GM23338 (cell line): ENCODE measurements at regions not wholly inside any gene's neighbourhood (a gene's known extent, or its start where the extent isn't known, plus 50 kb on each side); places are given as distances from the start of the nearest gene placed in this dataset.
"Not testable (repeated sequence)": the region's sequence is repeated elsewhere in the genome, so short reads cannot be mapped to it uniquely, and the experiment has no call there.

Experiments
- ATAC-seq: fragments of 200-7000 bp; cut with Tn5 transposase; 3 replicates; pipeline ENCODE4 v1.9.1; 2020
- DNase-seq: peaks from one replicate; pipeline ENCODE4 v3.0.0-alpha.2; 2015; ENCODE audit warnings: low spot score
- H2AFZ ChIP-seq: fragments of 200-600 bp; sonication (generic); 2 replicates; pipeline ENCODE4 v1.8.0; 2016; ENCODE audit warnings: antibody characterized with exemption, mild to moderate bottlenecking, moderate library complexity
- H3F3A ChIP-seq: fragments of 200-600 bp; sonication (generic); replicated peaks from 2 replicates; pipeline ENCODE4 v1.8.0; 2017; ENCODE audit warnings: antibody characterized with exemption, mixed run types, low read depth
- H3K27ac ChIP-seq: fragments of 200-600 bp; sonication (generic); 2 replicates; pipeline ENCODE4 v1.6.1; 2016; ENCODE audit warnings: low read depth
- H3K27me3 ChIP-seq: fragments of 200-600 bp; sonication (generic); 2 replicates; pipeline ENCODE4 v1.8.0; 2016; ENCODE audit warnings: mild to moderate bottlenecking, mixed run types, moderate library complexity; ENCODE audit not compliant: insufficient read depth
- H3K36me3 ChIP-seq: fragments of 200-600 bp; sonication (generic); 2 replicates; pipeline ENCODE4 v1.8.0; 2016; ENCODE audit warnings: mild to moderate bottlenecking; ENCODE audit not compliant: insufficient read depth
- H3K4me1 ChIP-seq: fragments of 200-600 bp; sonication (generic); 2 replicates; pipeline ENCODE4 v1.8.0; 2016; ENCODE audit warnings: mild to moderate bottlenecking, moderate library complexity; ENCODE audit not compliant: insufficient read depth
- H3K4me2 ChIP-seq: fragments of 200-600 bp; sonication (generic); 2 replicates; pipeline ENCODE4 v1.7.1; 2017; ENCODE audit warnings: mixed run types
- H3K4me3 ChIP-seq: fragments of 200-600 bp; sonication (generic); 2 replicates; pipeline ENCODE4 v1.6.1; 2016; ENCODE audit warnings: mixed run types
- H3K79me2 ChIP-seq: fragments of 200-600 bp; sonication (generic); replicated peaks from 2 replicates; pipeline ENCODE4 v1.8.0; 2017; ENCODE audit warnings: mild to moderate bottlenecking; ENCODE audit not compliant: insufficient read depth
- H3K9me2 ChIP-seq: fragments of 200-600 bp; sonication (generic); 2 replicates; pipeline ENCODE4 v1.8.0; 2017; ENCODE audit not compliant: insufficient read depth
- H4K20me1 ChIP-seq: fragments of 200-600 bp; sonication (generic); replicated peaks from 2 replicates; pipeline ENCODE4 v1.8.0; 2017; ENCODE audit warnings: mild to moderate bottlenecking; ENCODE audit not compliant: insufficient read depth
- H3K27ac Mint-ChIP-seq: 2 replicates; pipeline ENCODE4 v1.8.0; 2020; ENCODE audit warnings: inconsistent platforms, mild to moderate bottlenecking, moderate library complexity, mixed read lengths
- H3K27me3 Mint-ChIP-seq: 3 replicates; pipeline ENCODE4 v1.8.0; 2022; ENCODE audit warnings: low read depth, mild to moderate bottlenecking, moderate library complexity, mixed read lengths, inconsistent platforms; ENCODE audit not compliant: insufficient read depth, poor library complexity
- H3K36me3 Mint-ChIP-seq: 3 replicates; pipeline ENCODE4 v1.8.0; 2021; ENCODE audit warnings: low read depth, mild to moderate bottlenecking, inconsistent platforms, moderate library complexity, mixed read lengths
- H3K4me1 Mint-ChIP-seq: 3 replicates; pipeline ENCODE4 v1.8.0; 2020; ENCODE audit warnings: mild to moderate bottlenecking, inconsistent platforms, mixed read lengths
- H3K4me3 Mint-ChIP-seq: 3 replicates; pipeline ENCODE4 v1.8.0; 2021; ENCODE audit warnings: moderate library complexity, mild to moderate bottlenecking, inconsistent platforms, mixed read lengths
- H3K9me3 Mint-ChIP-seq: 3 replicates; pipeline ENCODE4 v1.8.0; 2020; ENCODE audit warnings: moderate library complexity, mild to moderate bottlenecking, inconsistent platforms, mixed read lengths
- CREB1 ChIP-seq: fragments of 250-450 bp; sonication (Bioruptor Pico); IDR thresholded peaks from 2 replicates; pipeline ENCODE4 v1.5.0; 2020; ENCODE audit warnings: low read depth, mild to moderate bottlenecking, moderate library complexity
- ETS1 ChIP-seq: IDR thresholded peaks from 2 replicates; pipeline ENCODE4 v1.6.1; 2016; ENCODE audit warnings: antibody characterized with exemption
- EZH2 ChIP-seq: fragments of 200-600 bp; sonication (generic); IDR thresholded peaks from one replicate; pipeline ENCODE4 v1.8.0; 2017; ENCODE audit warnings: antibody characterized with exemption, mild to moderate bottlenecking, low read depth; ENCODE audit not compliant: unreplicated experiment
- EZH2phosphoT487 ChIP-seq: fragments of 200-600 bp; sonication (generic); IDR thresholded peaks from one replicate; pipeline ENCODE4 v1.8.1; 2018; ENCODE audit warnings: antibody characterized with exemption; ENCODE audit not compliant: unreplicated experiment
- JUNB ChIP-seq: IDR thresholded peaks from one replicate; pipeline ENCODE4 v1.6.1; 2016; ENCODE audit warnings: antibody characterized with exemption; ENCODE audit not compliant: unreplicated experiment
- STAT1 ChIP-seq: IDR thresholded peaks from one replicate; pipeline ENCODE4 v1.6.1; 2016; ENCODE audit warnings: antibody characterized with exemption; ENCODE audit not compliant: unreplicated experiment
- ZNF331 ChIP-seq: fragments of 250-450 bp; sonication (Bioruptor Pico); IDR thresholded peaks from 2 replicates; pipeline ENCODE4 v1.5.0; 2020; ENCODE audit warnings: low read depth, mild to moderate bottlenecking, moderate library complexity
- ZNF462 ChIP-seq: fragments of 250-450 bp; sonication (Bioruptor Pico); IDR thresholded peaks from 2 replicates; pipeline ENCODE4 v1.5.0; 2020; ENCODE audit warnings: mild to moderate bottlenecking, moderate library complexity
- TF ChIP-seq, protein P1 (sequence below): IDR thresholded peaks from one replicate; pipeline ENCODE4 v1.6.1; 2018; ENCODE audit warnings: antibody characterized with exemption; ENCODE audit not compliant: unreplicated experiment

- TF ChIP-seq JUNB: no peak
- TF ChIP-seq, protein P1, sequence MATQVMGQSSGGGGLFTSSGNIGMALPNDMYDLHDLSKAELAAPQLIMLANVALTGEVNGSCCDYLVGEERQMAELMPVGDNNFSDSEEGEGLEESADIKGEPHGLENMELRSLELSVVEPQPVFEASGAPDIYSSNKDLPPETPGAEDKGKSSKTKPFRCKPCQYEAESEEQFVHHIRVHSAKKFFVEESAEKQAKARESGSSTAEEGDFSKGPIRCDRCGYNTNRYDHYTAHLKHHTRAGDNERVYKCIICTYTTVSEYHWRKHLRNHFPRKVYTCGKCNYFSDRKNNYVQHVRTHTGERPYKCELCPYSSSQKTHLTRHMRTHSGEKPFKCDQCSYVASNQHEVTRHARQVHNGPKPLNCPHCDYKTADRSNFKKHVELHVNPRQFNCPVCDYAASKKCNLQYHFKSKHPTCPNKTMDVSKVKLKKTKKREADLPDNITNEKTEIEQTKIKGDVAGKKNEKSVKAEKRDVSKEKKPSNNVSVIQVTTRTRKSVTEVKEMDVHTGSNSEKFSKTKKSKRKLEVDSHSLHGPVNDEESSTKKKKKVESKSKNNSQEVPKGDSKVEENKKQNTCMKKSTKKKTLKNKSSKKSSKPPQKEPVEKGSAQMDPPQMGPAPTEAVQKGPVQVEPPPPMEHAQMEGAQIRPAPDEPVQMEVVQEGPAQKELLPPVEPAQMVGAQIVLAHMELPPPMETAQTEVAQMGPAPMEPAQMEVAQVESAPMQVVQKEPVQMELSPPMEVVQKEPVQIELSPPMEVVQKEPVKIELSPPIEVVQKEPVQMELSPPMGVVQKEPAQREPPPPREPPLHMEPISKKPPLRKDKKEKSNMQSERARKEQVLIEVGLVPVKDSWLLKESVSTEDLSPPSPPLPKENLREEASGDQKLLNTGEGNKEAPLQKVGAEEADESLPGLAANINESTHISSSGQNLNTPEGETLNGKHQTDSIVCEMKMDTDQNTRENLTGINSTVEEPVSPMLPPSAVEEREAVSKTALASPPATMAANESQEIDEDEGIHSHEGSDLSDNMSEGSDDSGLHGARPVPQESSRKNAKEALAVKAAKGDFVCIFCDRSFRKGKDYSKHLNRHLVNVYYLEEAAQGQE: no peak
- TF ChIP-seq ZNF331 (CRISPR knock-in tag): no peak
- TF ChIP-seq STAT1: no peak
Observed at GRCh38 chr3:180782195-180782984, 103.1 kb upstream of the CCDC39 start (continued).

DNA sequence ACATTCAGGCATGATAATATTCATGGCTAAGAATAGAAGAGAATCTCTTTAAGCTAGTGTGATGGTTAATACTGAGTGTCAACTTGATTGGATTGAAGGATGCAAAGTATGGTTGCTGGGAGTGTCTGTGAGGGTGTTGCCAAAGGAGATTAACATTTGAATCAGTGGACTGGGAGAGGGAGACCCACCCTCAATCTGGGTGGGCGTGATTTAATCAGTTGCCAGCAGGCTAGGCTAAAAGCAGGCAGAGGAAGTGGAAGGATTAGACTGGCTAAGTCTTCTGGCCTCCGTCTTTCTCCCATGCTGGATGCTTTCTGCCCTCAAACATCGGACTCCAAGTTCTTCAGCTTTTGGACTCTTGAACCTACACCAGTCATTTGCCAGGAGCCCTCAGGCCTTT, 106.9 kb upstream of the CCDC39 start:
- H3K79me2 ChIP-seq, H3K4me1 Mint-ChIP-seq, H3F3A ChIP-seq, H3K9me2 ChIP-seq, H4K20me1 ChIP-seq, H3K27ac ChIP-seq, H3K27me3 Mint-ChIP-seq, H3K4me1 ChIP-seq, H3K4me3 Mint-ChIP-seq, H3K27ac Mint-ChIP-seq, H3K4me2 ChIP-seq, H3K36me3 Mint-ChIP-seq, H3K9me3 Mint-ChIP-seq, H3K36me3 ChIP-seq, H3K27me3 ChIP-seq, H3K4me3 ChIP-seq: not testable (repeated sequence)
- DNase-seq: peak; percentile 48
- ATAC-seq: peak; percentile 77
- peak overlapping the region; percentile 70 for H2AFZ ChIP-seq

GRCh38 chr3:180789774-180790173, 110.5 kb upstream of the CCDC39 start:
- Histone ChIP-seq H3K79me2 (no peaks in the 10 kb centered on the region), H3K36me3 (no peaks in the 10 kb centered on the region), H3K9me2 (no peaks in the 10 kb centered on the region), H3K4me3 (no peak overlapping the region), H3K27me3 (no peaks in the 10 kb centered on the region), H2AFZ (no peak overlapping the region), H3K27ac (no peak overlapping the region), H3K4me2 (no peak overlapping the region), H4K20me1 (no peaks in the 10 kb centered on the region), H3K4me1 (peaks cover 4% of the 10 kb centered on the region), H3F3A (no peaks in the 10 kb centered on the region)
- ATAC-seq (no peak), DNase-seq (no peak)
- Mint-ChIP-seq H3K27ac (no peak overlapping the region), H3K36me3 (no peaks in the 10 kb centered on the region), H3K4me1 (peaks cover 5% of the 10 kb centered on the region; the same call in 2 of the 3 replicates), H3K27me3 (peaks cover 1% of the 10 kb centered on the region), H3K9me3 (no peaks in the 10 kb centered on the region), H3K4me3 (no peak overlapping the region)
- TF ChIP-seq ZNF331 (CRISPR knock-in tag) (no peak), ETS1 (no peak), EZH2 (no peak), EZH2phosphoT487 (no peak), ZNF462 (CRISPR knock-in tag) (no peak), CREB1 (no peak)
